Activated naive CD8-positive, alpha-beta T cell treated with anti-CD3 and anti-CD28 coated beads, Interleukin-2, amount 50 U/mL, for 16 hours (primary cell): ENCODE measurements at regions not wholly inside any gene's neighbourhood (a gene's known extent, or its start where the extent isn't known, plus 50 kb on each side); places are given as distances from the start of the nearest gene placed in this dataset.

Source experiments
- DNase-seq: peaks from one replicate; pipeline ENCODE4 v3.0.0-alpha.2; 2020; ENCODE audit warnings: low read depth, low spot score

- no peak for DNase-seq
Measured at GRCh38 chr9:117487555-117488175, 72.8 kb upstream of the ASTN2 start.

DNA sequence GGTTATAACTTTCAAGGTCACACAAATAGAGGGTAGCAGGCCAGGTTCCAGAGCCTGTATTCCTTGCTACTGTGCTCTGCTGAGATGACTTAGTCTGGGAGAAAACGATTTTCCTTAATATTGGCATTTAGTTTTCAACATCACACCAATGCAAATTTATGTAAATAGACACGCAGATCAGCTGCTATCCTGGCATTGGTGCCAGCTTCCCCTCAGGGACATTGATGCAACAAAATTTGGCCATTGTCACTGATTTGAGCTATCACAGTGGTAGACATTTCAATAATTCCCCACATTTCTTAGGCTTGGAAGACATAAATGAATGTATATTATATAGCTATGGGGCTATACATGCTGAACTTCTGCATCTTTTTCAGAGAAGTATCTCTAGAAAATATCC is 71.6 kb upstream of the ASTN2 start:
- no peak for DNase-seq

DNA sequence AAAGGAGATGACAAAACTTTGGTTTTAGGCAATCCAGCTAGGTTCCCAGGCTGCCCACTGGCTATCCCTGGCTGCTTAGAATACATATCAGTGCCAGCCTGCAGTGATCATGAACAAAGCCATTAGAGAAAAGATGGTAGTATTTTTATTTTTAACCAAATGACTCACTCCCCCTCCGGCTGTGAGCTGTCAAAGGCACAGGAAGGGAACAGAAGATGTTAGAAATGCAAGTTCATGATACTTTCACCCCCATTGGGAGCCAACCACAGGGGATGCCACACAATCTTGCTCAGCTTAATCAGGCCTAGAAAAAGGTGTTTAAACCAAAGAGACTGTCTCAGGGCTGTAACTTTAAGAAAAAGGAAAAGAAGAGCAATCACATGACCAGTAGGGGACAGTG is 70.3 kb upstream of the ASTN2 start:
- DNase-seq: no peak

- no peak for DNase-seq
Measured at GRCh38 chr9:117480729-117481128, 65.9 kb upstream of the ASTN2 start.

DNA sequence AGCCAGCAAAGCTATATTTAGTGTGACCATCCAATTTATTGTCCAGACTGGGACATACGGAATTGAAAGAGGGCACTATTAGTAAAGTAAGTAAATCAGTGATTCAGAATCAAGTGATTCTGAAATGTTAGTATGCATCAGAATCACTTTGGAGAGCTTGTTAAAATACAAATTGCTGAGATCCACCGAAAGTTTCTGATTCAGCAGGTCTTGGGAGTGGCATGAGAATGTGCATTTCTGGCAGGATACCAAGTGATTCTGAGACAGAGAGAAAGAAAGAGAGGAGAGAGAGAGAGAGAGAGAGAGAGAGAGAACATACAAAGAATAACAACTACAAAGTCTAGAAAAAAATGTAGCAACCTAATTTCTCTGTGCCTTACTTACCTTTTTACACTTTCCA is 65.4 kb upstream of the ASTN2 start:
- no peak for DNase-seq

DNA sequence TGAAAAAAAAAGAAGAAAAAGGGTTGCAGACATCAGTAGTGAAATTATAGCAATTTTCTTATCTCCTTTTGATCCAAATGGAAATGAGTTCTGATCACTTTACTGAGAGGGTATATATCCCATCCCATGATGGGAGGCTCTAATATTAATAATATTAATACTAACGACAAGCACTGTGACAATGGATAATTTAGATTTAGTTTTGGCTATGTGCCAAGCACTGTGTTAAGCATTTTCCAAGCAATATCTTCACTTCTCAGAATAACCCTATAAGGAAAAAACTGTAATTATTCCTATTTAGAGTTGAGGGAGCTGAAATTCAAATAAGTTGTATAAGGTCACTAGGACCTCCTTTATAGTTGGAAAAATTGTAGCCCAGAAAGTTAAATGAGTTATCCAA is 58.4 kb upstream of the ASTN2 start:
- DNase-seq: no peak

DNA sequence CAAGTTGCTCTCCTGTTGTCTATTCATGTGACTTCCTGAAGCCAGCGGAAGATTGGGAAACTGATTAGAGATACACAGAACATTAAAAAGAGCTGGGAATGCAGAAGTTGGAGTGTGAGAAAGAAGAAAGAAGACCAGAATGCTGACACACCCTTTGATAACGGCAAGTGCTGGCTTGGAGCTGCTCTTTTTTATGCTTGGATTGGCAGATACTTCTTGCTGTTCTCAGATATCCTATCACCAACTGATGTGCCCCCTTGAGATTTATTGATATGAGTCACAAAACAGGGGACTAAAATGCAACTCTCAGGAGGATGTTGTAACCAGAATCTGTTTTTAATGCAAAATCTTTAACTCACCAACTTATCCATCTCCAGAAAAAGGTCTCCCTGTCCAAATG is 56.0 kb upstream of the ASTN2 start:
- no peak for DNase-seq

- DNase-seq: no peak
Measured at GRCh38 chr9:117470455-117470854, 55.6 kb upstream of the ASTN2 start.

DNA sequence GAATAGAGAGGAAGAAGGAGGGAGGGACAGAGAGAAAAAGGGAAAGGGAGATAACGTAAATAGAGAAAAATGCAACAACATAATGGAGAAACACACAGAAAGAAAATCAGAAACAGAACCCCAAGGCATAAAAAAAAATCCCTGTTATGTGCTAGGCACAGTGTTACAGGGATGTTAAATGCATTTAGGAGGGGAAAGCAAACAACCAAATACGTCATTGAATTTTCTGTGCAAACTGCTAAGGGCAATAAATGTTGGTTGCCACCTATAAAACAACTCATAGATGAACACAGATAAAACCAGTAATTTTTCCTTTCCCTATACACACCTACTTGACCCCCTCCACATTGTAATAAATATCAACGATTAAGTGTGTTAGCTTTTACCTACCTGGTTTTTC is 51.3 kb upstream of the ASTN2 start:
- DNase-seq: no peak

DNA sequence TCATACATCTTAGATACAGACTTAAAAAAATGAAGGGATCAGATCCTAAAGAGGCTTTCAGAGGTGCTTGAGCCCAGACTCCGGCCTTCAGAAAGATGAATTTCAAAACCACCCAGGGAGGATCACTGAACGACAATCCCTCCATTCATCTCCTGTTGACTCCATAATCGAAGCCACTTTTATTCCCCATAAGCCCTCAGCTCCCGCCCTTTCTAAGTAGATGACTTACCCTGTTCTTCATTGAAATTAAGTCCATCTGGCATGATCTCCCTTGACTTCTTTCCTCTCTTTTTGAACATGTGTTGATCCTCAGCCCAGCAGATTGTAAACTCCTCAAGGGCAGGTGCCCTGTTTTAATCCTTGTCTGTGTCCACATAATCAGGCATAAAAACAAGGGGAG is 50.8 kb upstream of the ASTN2 start:
- DNase-seq: no peak

DNA sequence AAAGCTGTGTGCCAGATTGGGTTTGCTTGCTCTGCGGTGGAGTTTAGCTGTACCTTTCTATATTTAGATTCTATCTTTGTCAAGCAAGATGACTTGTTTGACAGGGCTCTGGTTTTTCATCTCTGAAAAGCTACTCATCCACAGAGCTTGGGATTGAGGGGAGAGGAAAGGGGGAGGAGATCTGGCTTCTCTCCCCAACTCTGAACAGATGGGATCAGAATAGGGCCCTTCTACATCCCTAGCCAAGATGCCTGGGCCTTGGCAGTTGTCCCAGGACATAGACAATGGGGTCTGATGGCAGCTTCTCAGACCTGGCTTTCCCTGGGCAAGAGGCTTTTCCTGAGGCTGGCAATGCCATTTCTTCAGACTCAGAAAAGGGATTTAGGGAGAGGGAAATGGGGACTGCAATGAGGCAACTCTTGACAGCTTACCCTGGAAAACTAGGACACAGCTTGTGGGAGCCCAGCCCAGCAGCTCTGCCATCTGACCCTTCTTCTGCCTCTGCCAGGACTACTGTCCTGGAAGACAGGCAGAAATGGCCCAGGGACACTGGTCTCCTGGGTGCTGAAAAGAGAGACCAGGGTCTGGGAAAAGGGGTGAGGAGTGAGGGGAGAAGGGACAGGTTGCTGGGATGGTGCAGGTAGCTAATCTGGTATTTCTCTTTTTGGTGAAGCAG is 50.2 kb upstream of the ASTN2 start:
- no peak for DNase-seq
